SK-N-SH (cell line): ENCODE measurements at regions not wholly inside any gene's neighbourhood (a gene's known extent, or its start where the extent isn't known, plus 50 kb on each side); places are given as distances from the start of the nearest gene placed in this dataset.

Source experiments
- EP300 ChIP-seq, 2 experiments: IDR thresholded peaks; 2 replicates each; pipeline versions ENCODE4 v1.4.0 to v1.6.1; 2012; ENCODE audit warnings: borderline replicate concordance in 1 of 2, low read depth in 1 of 2, low read length in 1 of 2
- FOXJ3 ChIP-seq: sonication (generic); formaldehyde crosslinking; IDR thresholded peaks from 2 replicates; pipeline ENCODE4 v1.5.1; 2020; ENCODE audit warnings: mild to moderate bottlenecking, missing genetic modification reagents
- FOXM1 ChIP-seq: IDR thresholded peaks from 2 replicates; pipeline ENCODE4 v1.4.0; 2012; ENCODE audit warnings: low read depth, mild to moderate bottlenecking
- GABPA ChIP-seq: IDR thresholded peaks from 2 replicates; pipeline ENCODE4 v1.4.0; 2012; ENCODE audit warnings: low read depth, mild to moderate bottlenecking
- JUND ChIP-seq: IDR thresholded peaks from 2 replicates; pipeline ENCODE4 v1.4.0; 2012
- POLR2AphosphoS5 ChIP-seq: IDR thresholded peaks from 2 replicates; pipeline ENCODE4 v1.6.1; 2012; ENCODE audit warnings: low read depth, low read length
- SIN3A ChIP-seq: IDR thresholded peaks from 2 replicates; pipeline ENCODE4 v1.6.1; 2012; ENCODE audit warnings: low read depth, mild to moderate bottlenecking, low read length, moderate library complexity, borderline replicate concordance
- SMC3 ChIP-seq: IDR thresholded peaks from 2 replicates; pipeline ENCODE4 v1.6.1; 2012; ENCODE audit warnings: low read depth, low read length, improper control_type of control experiment
- TAF1 ChIP-seq: IDR thresholded peaks from 2 replicates; pipeline ENCODE4 v1.6.1; 2012; ENCODE audit warnings: low read depth, mild to moderate bottlenecking, low read length, moderate library complexity, borderline replicate concordance
- YY1 ChIP-seq: IDR thresholded peaks from 2 replicates; pipeline ENCODE4 v1.4.0; 2012; ENCODE audit warnings: low read depth, mild to moderate bottlenecking
- TF ChIP-seq, protein P1 (sequence below): fragments of 200-600 bp; sonication (generic); IDR thresholded peaks from 2 replicates; pipeline ENCODE4 v1.6.1; 2017; ENCODE audit warnings: antibody characterized with exemption, mild to moderate bottlenecking, moderate library complexity
- TF ChIP-seq, protein P2 (sequence below): IDR thresholded peaks from 2 replicates; pipeline ENCODE4; 2012
- TF ChIP-seq, protein P3 (sequence below): IDR thresholded peaks from 2 replicates; pipeline ENCODE4 v1.6.1; 2012; ENCODE audit warnings: mild to moderate bottlenecking, low read depth, low read length, moderate library complexity
- TF ChIP-seq, protein P4 (sequence below): IDR thresholded peaks from 2 replicates; pipeline ENCODE4 v1.4.0; 2012; ENCODE audit warnings: low read depth, borderline replicate concordance

DNA sequence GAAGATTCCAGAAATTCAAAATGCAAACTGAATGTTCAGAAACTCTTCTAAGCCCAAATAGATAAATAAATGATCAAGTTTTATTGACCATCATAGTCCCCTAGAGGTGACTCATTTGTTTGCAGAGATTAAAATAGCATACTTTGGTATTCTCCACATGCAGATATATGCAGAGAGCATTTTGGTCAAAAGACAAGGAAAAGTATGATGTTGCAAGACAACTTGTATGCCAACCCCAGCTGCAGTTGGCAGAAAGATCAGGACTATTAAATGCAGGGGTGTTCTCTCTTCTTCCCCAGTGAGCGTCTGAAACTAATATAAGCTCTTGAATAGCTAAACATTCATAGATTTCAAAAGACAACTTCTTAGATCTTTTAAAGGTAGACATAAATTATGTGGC is 404.9 kb downstream of the LTN1 start:
- TF ChIP-seq SIN3A (no peak), POLR2AphosphoS5 (no peak), TAF1 (no peak), GABPA (no peak), FOXJ3 (CRISPR knock-in tag) (no peak), EP300 (IDR thresholded peaks at IDR 0.05; ENCODE audit: borderline replicate concordance in 1 of 2, low read depth in 1 of 2, low read length in 1 of 2) (no peak), YY1 (no peak), FOXM1 (no peak), JUND (no peak), SMC3 (no peak)
- TF ChIP-seq, protein P1, sequence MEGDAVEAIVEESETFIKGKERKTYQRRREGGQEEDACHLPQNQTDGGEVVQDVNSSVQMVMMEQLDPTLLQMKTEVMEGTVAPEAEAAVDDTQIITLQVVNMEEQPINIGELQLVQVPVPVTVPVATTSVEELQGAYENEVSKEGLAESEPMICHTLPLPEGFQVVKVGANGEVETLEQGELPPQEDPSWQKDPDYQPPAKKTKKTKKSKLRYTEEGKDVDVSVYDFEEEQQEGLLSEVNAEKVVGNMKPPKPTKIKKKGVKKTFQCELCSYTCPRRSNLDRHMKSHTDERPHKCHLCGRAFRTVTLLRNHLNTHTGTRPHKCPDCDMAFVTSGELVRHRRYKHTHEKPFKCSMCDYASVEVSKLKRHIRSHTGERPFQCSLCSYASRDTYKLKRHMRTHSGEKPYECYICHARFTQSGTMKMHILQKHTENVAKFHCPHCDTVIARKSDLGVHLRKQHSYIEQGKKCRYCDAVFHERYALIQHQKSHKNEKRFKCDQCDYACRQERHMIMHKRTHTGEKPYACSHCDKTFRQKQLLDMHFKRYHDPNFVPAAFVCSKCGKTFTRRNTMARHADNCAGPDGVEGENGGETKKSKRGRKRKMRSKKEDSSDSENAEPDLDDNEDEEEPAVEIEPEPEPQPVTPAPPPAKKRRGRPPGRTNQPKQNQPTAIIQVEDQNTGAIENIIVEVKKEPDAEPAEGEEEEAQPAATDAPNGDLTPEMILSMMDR, result 0 out of 2 replicates have a peak, but pooled peaks have one; percentile 9
- TF ChIP-seq, protein P2, sequence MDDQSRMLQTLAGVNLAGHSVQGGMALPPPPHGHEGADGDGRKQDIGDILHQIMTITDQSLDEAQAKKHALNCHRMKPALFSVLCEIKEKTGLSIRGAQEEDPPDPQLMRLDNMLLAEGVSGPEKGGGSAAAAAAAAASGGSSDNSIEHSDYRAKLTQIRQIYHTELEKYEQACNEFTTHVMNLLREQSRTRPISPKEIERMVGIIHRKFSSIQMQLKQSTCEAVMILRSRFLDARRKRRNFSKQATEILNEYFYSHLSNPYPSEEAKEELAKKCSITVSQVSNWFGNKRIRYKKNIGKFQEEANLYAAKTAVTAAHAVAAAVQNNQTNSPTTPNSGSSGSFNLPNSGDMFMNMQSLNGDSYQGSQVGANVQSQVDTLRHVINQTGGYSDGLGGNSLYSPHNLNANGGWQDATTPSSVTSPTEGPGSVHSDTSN, result no peak
- TF ChIP-seq, protein P3, sequence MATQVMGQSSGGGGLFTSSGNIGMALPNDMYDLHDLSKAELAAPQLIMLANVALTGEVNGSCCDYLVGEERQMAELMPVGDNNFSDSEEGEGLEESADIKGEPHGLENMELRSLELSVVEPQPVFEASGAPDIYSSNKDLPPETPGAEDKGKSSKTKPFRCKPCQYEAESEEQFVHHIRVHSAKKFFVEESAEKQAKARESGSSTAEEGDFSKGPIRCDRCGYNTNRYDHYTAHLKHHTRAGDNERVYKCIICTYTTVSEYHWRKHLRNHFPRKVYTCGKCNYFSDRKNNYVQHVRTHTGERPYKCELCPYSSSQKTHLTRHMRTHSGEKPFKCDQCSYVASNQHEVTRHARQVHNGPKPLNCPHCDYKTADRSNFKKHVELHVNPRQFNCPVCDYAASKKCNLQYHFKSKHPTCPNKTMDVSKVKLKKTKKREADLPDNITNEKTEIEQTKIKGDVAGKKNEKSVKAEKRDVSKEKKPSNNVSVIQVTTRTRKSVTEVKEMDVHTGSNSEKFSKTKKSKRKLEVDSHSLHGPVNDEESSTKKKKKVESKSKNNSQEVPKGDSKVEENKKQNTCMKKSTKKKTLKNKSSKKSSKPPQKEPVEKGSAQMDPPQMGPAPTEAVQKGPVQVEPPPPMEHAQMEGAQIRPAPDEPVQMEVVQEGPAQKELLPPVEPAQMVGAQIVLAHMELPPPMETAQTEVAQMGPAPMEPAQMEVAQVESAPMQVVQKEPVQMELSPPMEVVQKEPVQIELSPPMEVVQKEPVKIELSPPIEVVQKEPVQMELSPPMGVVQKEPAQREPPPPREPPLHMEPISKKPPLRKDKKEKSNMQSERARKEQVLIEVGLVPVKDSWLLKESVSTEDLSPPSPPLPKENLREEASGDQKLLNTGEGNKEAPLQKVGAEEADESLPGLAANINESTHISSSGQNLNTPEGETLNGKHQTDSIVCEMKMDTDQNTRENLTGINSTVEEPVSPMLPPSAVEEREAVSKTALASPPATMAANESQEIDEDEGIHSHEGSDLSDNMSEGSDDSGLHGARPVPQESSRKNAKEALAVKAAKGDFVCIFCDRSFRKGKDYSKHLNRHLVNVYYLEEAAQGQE, result no peak
- TF ChIP-seq, protein P4, sequence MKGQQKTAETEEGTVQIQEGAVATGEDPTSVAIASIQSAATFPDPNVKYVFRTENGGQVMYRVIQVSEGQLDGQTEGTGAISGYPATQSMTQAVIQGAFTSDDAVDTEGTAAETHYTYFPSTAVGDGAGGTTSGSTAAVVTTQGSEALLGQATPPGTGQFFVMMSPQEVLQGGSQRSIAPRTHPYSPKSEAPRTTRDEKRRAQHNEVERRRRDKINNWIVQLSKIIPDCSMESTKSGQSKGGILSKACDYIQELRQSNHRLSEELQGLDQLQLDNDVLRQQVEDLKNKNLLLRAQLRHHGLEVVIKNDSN, result no peak
